Caco-2 (cell line): ENCODE measurements at regions not wholly inside any gene's neighbourhood (a gene's known extent, or its start where the extent isn't known, plus 50 kb on each side); places are given as distances from the start of the nearest gene placed in this dataset.

ENCODE experiments used
- BruUV-seq: library from RNA; stranded (reverse); fragments of 400-500 nt; replicated peaks from 2 replicates; lab custom pipeline; 2021; lab: Mats Ljungman, UMichigan
- CTCF ChIA-PET: fragments of 300-600 bp; sonication (Branson Sonifier 250); formaldehyde crosslinking; loops from one replicate; lab custom pipeline; 2022; ENCODE audit warnings: antibody characterized with exemption; lab: Charles Lee
- POLR2A ChIA-PET: fragments of 300-600 bp; sonication (Branson Sonifier 250); formaldehyde crosslinking; loops from one replicate; lab custom pipeline; 2022; ENCODE audit warnings: antibody characterized with exemption; lab: Charles Lee
- DNase-seq, 2 experiments: peaks; one replicate each; pipeline versions ENCODE4 v3.0.0 to v3.0.0-alpha.2; 2020 to 2022
- H3K27me3 ChIP-seq: replicated peaks from 2 replicates; pipeline ENCODE4 v1.6.0; 2011; ENCODE audit warnings: low read length; ENCODE audit not compliant: control insufficient read depth, insufficient read depth
- H3K36me3 ChIP-seq: 2 replicates; pipeline ENCODE4 v1.5.1; 2011; ENCODE audit warnings: low read length; ENCODE audit not compliant: control insufficient read depth, insufficient read depth
- H3K4me1 ChIP-seq: fragments of 250-450 bp; sonication (Bioruptor Pico); 2 replicates; pipeline ENCODE4 v1.5.1; 2020; ENCODE audit warnings: mild to moderate bottlenecking
- H3K4me3 ChIP-seq: 2 replicates; pipeline ENCODE4 v1.5.1; 2011; ENCODE audit warnings: low read depth, mild to moderate bottlenecking, control low read depth, low read length
- H3K9me3 ChIP-seq: fragments of 250-450 bp; sonication (Bioruptor Pico); 2 replicates; pipeline ENCODE4 v1.5.1; 2020; ENCODE audit warnings: mild to moderate bottlenecking, moderate library complexity
- H3K27ac Mint-ChIP-seq: one replicate; pipeline ENCODE4 v1.8.0; 2022; ENCODE audit warnings: mixed read lengths; ENCODE audit not compliant: unreplicated experiment
- H3K27me3 Mint-ChIP-seq: one replicate; pipeline ENCODE4 v1.8.0; 2022; ENCODE audit warnings: mixed read lengths; ENCODE audit not compliant: insufficient read depth, unreplicated experiment
- H3K36me3 Mint-ChIP-seq: one replicate; pipeline ENCODE4 v1.8.0; 2022; ENCODE audit warnings: mild to moderate bottlenecking, mixed read lengths; ENCODE audit not compliant: insufficient read depth, unreplicated experiment
- H3K4me1 Mint-ChIP-seq: one replicate; pipeline ENCODE4 v1.8.0; 2022; ENCODE audit warnings: low read depth, mixed read lengths; ENCODE audit not compliant: unreplicated experiment
- H3K4me3 Mint-ChIP-seq: one replicate; pipeline ENCODE4 v1.8.0; 2022; ENCODE audit warnings: mild to moderate bottlenecking, moderate library complexity, mixed read lengths; ENCODE audit not compliant: unreplicated experiment
- H3K9me3 Mint-ChIP-seq: one replicate; pipeline ENCODE4 v1.8.0; 2022; ENCODE audit warnings: mixed read lengths; ENCODE audit not compliant: unreplicated experiment
- CTCF ChIP-seq, 2 experiments: fragments of 200-600 bp in 1 of 2; IDR thresholded peaks; 1 replicate in 1 of 2; 2 replicates in 1 of 2; pipeline versions ENCODE4 v1.5.1 to v1.8.0; 2011 to 2022; ENCODE audit warnings: antibody characterized with exemption in 1 of 2, control low read depth in 1 of 2, inconsistent platforms in 1 of 2, low read depth in 1 of 2, low read length in 1 of 2, mild to moderate bottlenecking in 1 of 2, moderate library complexity in 1 of 2; ENCODE audit not compliant: insufficient read depth in 1 of 2, severe bottlenecking in 1 of 2, unreplicated experiment in 1 of 2
- intact Hi-C: fragments of 100-400 bp; cut with micrococcal nuclease; formaldehyde crosslinking; loops from one replicate; pipeline ENCODE4 v1.10.0; 2022; ENCODE audit not compliant: unreplicated experiment

GRCh38 chrX:3428792-3429191, 82.3 kb upstream of the MXRA5 start:
- no peak overlapping the region for H3K4me3 ChIP-seq
- Mint-ChIP-seq H3K27me3 (no peaks in the 10 kb centered on the region), H3K27ac (no peak overlapping the region), H3K4me1 (no peaks in the 10 kb centered on the region), H3K4me3 (no peak overlapping the region), H3K36me3 (no peaks in the 10 kb centered on the region), H3K9me3 (no peaks in the 10 kb centered on the region)
- intact Hi-C loops = no loop called here
- no TSS peak for BruUV-seq
- H3K36me3 ChIP-seq = no peaks in the 10 kb centered on the region
- no peaks in the 10 kb centered on the region for H3K4me1 ChIP-seq
- no peaks in the 10 kb centered on the region for H3K27me3 ChIP-seq
- ChIA-PET POLR2A (no interaction called here), CTCF (no interaction called here)
- TF ChIP-seq CTCF (IDR thresholded peaks at IDR 0.05; ENCODE audit: insufficient read depth in 1 of 2, low read depth in 1 of 2, low read length in 1 of 2, severe bottlenecking in 1 of 2, unreplicated experiment in 1 of 2) = no peak
- no peak for DNase-seq
- no peaks in the 10 kb centered on the region for H3K9me3 ChIP-seq

- BruUV-seq = no TSS peak
- Histone ChIP-seq H3K4me1 (no peaks in the 10 kb centered on the region), H3K27me3 (no peaks in the 10 kb centered on the region), H3K4me3 (no peak overlapping the region), H3K36me3 (no peaks in the 10 kb centered on the region), H3K9me3 (no peaks in the 10 kb centered on the region)
- CTCF ChIA-PET = no interaction called here
- no peaks in the 10 kb centered on the region for H3K9me3 Mint-ChIP-seq
- H3K36me3 Mint-ChIP-seq = no peaks in the 10 kb centered on the region
- intact Hi-C loops = no loop called here
- TF ChIP-seq CTCF (IDR thresholded peaks at IDR 0.05; ENCODE audit: insufficient read depth in 1 of 2, low read depth in 1 of 2, low read length in 1 of 2, severe bottlenecking in 1 of 2, unreplicated experiment in 1 of 2) = no peak
- POLR2A ChIA-PET = no interaction called here
- no peak overlapping the region for H3K4me3 Mint-ChIP-seq
- no peak for DNase-seq
- H3K4me1 Mint-ChIP-seq = no peaks in the 10 kb centered on the region
- no peaks in the 10 kb centered on the region for H3K27me3 Mint-ChIP-seq
- no peak overlapping the region for H3K27ac Mint-ChIP-seq
Observed at GRCh38 chrX:3426552-3426951, 80.1 kb upstream of the MXRA5 start.

- H3K36me3 ChIP-seq = no peaks in the 10 kb centered on the region
- no peaks in the 10 kb centered on the region for H3K27me3 ChIP-seq
- no peak for DNase-seq
- no peak overlapping the region for H3K27ac Mint-ChIP-seq
- no peak overlapping the region for H3K4me3 ChIP-seq
- H3K9me3 Mint-ChIP-seq = no peaks in the 10 kb centered on the region
- TF ChIP-seq CTCF (IDR thresholded peaks at IDR 0.05; ENCODE audit: insufficient read depth in 1 of 2, low read depth in 1 of 2, low read length in 1 of 2, severe bottlenecking in 1 of 2, unreplicated experiment in 1 of 2) = no peak
- H3K4me1 ChIP-seq = no peaks in the 10 kb centered on the region
- no peaks in the 10 kb centered on the region for H3K4me1 Mint-ChIP-seq
- no peak overlapping the region for H3K4me3 Mint-ChIP-seq
- intact Hi-C loops = no loop called here
- H3K36me3 Mint-ChIP-seq = no peaks in the 10 kb centered on the region
- no peaks in the 10 kb centered on the region for H3K9me3 ChIP-seq
- CTCF ChIA-PET = no interaction called here
- BruUV-seq = no TSS peak
- POLR2A ChIA-PET = no interaction called here
- H3K27me3 Mint-ChIP-seq = no peaks in the 10 kb centered on the region
Observed at GRCh38 chrX:3425031-3425430, 78.6 kb upstream of the MXRA5 start.
